ENCODE measurements at regions not wholly inside any gene's neighbourhood (a gene's known extent, or its start where the extent isn't known, plus 50 kb on each side); places are given as distances from the start of the nearest gene placed in this dataset.

- no peaks in the 10 kb centered on the region for H3K4me1 ChIP-seq
- 62% methylated on average over 2 of the region's 2 CpGs for WGBS
- H3K27me3 ChIP-seq, result no peaks in the 10 kb centered on the region
- no peak overlapping the region for H3K27ac ChIP-seq
- H3K9me3 ChIP-seq, result no peaks in the 10 kb centered on the region
- no peak for DNase-seq (ENCODE audit: low spot score in 2 of 2)
- H3K36me3 ChIP-seq, result no peaks in the 10 kb centered on the region
- TF ChIP-seq POLR2A (IDR thresholded peaks at IDR 0.05), result no peak
- no peak for TF ChIP-seq CTCF (IDR thresholded peaks at IDR 0.05)
- no peak for TF ChIP-seq POLR2AphosphoS5 (IDR thresholded peaks at IDR 0.05)
- no peak for TF ChIP-seq EP300 (IDR thresholded peaks at IDR 0.05)
- H3K4me3 ChIP-seq, result no peak overlapping the region
These were observed 1768.2 kb downstream of the SUCLG1 start for GRCh38 chr2:82690757-82691411.

GRCh38 chr2:82675186-82675585 lies 1783.9 kb downstream of the SUCLG1 start:
- no peak overlapping the region for H3K4me3 ChIP-seq
- TF ChIP-seq CTCF (IDR thresholded peaks at IDR 0.05) (no peak), POLR2A (IDR thresholded peaks at IDR 0.05) (no peak), POLR2AphosphoS5 (IDR thresholded peaks at IDR 0.05) (no peak), EP300 (IDR thresholded peaks at IDR 0.05) (no peak)
- H3K4me1 ChIP-seq, result no peaks in the 10 kb centered on the region
- no peaks in the 10 kb centered on the region for H3K36me3 ChIP-seq
- H3K27ac ChIP-seq, result no peak overlapping the region
- H3K27me3 ChIP-seq, result no peaks in the 10 kb centered on the region
- no peak for DNase-seq (ENCODE audit: low spot score in 2 of 2)
- H3K9me3 ChIP-seq, result peaks cover 4% of the 10 kb centered on the region
- 66% methylated on average over 2 of the region's 2 CpGs for WGBS

GRCh38 chr2:82674652-82675051 lies 1784.4 kb downstream of the SUCLG1 start:
- no peak for TF ChIP-seq POLR2AphosphoS5 (IDR thresholded peaks at IDR 0.05)
- TF ChIP-seq POLR2A (IDR thresholded peaks at IDR 0.05), result no peak
- TF ChIP-seq CTCF (IDR thresholded peaks at IDR 0.05), result no peak
- no peak for TF ChIP-seq EP300 (IDR thresholded peaks at IDR 0.05)
- 52% methylated on average over 3 of the region's 3 CpGs for WGBS
- no peak overlapping the region for H3K27ac ChIP-seq

GRCh38 chr2:82667491-82667890 lies 1791.6 kb downstream of the SUCLG1 start:
- Histone ChIP-seq H3K4me1 (no peaks in the 10 kb centered on the region), H3K27ac (no peak overlapping the region), H3K36me3 (no peaks in the 10 kb centered on the region), H3K27me3 (no peaks in the 10 kb centered on the region), H3K4me3 (no peak overlapping the region), H3K9me3 (no peaks in the 10 kb centered on the region)
- no peak for TF ChIP-seq POLR2AphosphoS5 (IDR thresholded peaks at IDR 0.05)
- no peak for TF ChIP-seq CTCF (IDR thresholded peaks at IDR 0.05)
- TF ChIP-seq EP300 (IDR thresholded peaks at IDR 0.05), result no peak
- TF ChIP-seq POLR2A (IDR thresholded peaks at IDR 0.05), result no peak
- no peak for DNase-seq (ENCODE audit: low spot score in 2 of 2)
- 54% methylated on average over 1 of the region's 1 CpG for WGBS

More at GRCh38 chr2:82674652-82675051, 1784.4 kb downstream of the SUCLG1 start:
- no peaks in the 10 kb centered on the region for H3K36me3 ChIP-seq
- H3K27me3 ChIP-seq, result no peaks in the 10 kb centered on the region
- no peak for DNase-seq (ENCODE audit: low spot score in 2 of 2)
- no peaks in the 10 kb centered on the region for H3K4me1 ChIP-seq
- no peak overlapping the region for H3K4me3 ChIP-seq
- peaks cover 3% of the 10 kb centered on the region for H3K9me3 ChIP-seq

GRCh38 chr2:82665691-82666090 lies 1793.4 kb downstream of the SUCLG1 start:
- H3K4me1 ChIP-seq, result no peaks in the 10 kb centered on the region
- no peak for DNase-seq (ENCODE audit: low spot score in 2 of 2)
- no peak overlapping the region for H3K4me3 ChIP-seq
- H3K36me3 ChIP-seq, result no peaks in the 10 kb centered on the region
- WGBS, result 34% methylated on average over 3 of the region's 3 CpGs
- H3K9me3 ChIP-seq, result no peaks in the 10 kb centered on the region
- no peak overlapping the region for H3K27ac ChIP-seq
- TF ChIP-seq EP300 (IDR thresholded peaks at IDR 0.05) (no peak), CTCF (IDR thresholded peaks at IDR 0.05) (no peak), POLR2A (IDR thresholded peaks at IDR 0.05) (no peak)
- H3K27me3 ChIP-seq, result no peaks in the 10 kb centered on the region
